ENCODE measurements at regions not wholly inside any gene's neighbourhood (a gene's known extent, or its start where the extent isn't known, plus 50 kb on each side); places are given as distances from the start of the nearest gene placed in this dataset.

GRCh38 chrX:137483554-137483953 is 82.4 kb upstream of the ZIC3 start:
- Histone ChIP-seq H3K4me3 (no peak overlapping the region), H3K9ac (no peak overlapping the region)
- no peak for TF ChIP-seq Cebpa-rat (IDR thresholded peaks at IDR 0.05)

DNA sequence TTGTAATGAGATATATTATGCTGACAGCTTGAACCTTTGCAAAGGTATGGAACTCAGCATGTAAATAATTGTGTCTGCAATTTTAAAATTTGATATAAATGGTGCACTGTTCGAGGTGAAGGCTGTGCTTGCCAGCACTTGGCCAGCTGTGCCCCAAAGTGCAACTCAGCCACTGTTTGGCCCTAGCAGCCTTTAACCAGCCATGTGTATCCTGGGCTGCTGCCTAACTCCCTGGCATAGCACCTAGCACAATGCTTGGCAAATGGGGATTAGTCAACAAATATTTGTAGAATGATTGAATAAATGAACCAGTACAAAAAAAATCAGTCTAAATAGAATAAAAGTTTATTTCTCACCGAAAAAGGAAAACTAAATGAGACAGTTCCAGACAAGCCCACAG is 83.8 kb upstream of the ZIC3 start:
- no peak for TF ChIP-seq Cebpa-rat (IDR thresholded peaks at IDR 0.05)

More at GRCh38 chrX:137483554-137483953, 82.4 kb upstream of the ZIC3 start:
- Histone ChIP-seq H3K36me3 (no peaks in the 10 kb centered on the region), H3K27me3 (peaks cover 69 to 90% (median 86%) of the 10 kb centered on the region in 11 experiments), H4K20me1 (no peaks in the 10 kb centered on the region; a peak in 1 of 22 replicates), H3K9me3 (replicated peaks in 1 of 11) (peaks cover 0 to 20% (median 9%) of the 10 kb centered on the region in 11 experiments; a peak in 15 of 22 replicates), H3K27ac (no peak overlapping the region), H3K4me1 (no peaks in the 10 kb centered on the region), H3K4me2 (no peak overlapping the region)

GRCh38 chrX:137479386-137479785 is 86.5 kb upstream of the ZIC3 start:
- Histone ChIP-seq H3K36me3 (no peaks in the 10 kb centered on the region), H4K20me1 (no peaks in the 10 kb centered on the region; a peak in 2 of 22 replicates), H3K4me1 (no peaks in the 10 kb centered on the region), H3K27ac (no peak overlapping the region), H3K4me2 (no peak overlapping the region), H3K4me3 (no peak overlapping the region), H3K9ac (no peak overlapping the region), H3K9me3 (replicated peaks in 1 of 11) (no peaks in the 10 kb centered on the region), H3K27me3 (peaks cover 96 to 100% (median 100%) of the 10 kb centered on the region in 11 experiments)
- TF ChIP-seq Cebpa-rat (IDR thresholded peaks at IDR 0.05): no peak

More for the DNA sequence above, 83.8 kb upstream of the ZIC3 start:
- H3K9me3 ChIP-seq (replicated peaks in 1 of 11): peaks cover 0 to 19% (median 9%) of the 10 kb centered on the region in 11 experiments; a peak in 15 of 22 replicates
- H3K27me3 ChIP-seq: peaks cover 78 to 100% (median 99%) of the 10 kb centered on the region in 11 experiments
- H3K4me2 ChIP-seq: no peak overlapping the region
- no peak overlapping the region for H3K27ac ChIP-seq
- no peaks in the 10 kb centered on the region for H3K4me1 ChIP-seq
- no peaks in the 10 kb centered on the region for H3K36me3 ChIP-seq
- no peak overlapping the region for H3K4me3 ChIP-seq
- H4K20me1 ChIP-seq: no peaks in the 10 kb centered on the region; a peak in 1 of 22 replicates
- no peak overlapping the region for H3K9ac ChIP-seq

GRCh38 chrX:137441711-137442110 is 124.2 kb upstream of the ZIC3 start:
- no peak overlapping the region for H3K4me2 ChIP-seq
- no peak for TF ChIP-seq Cebpa-rat (IDR thresholded peaks at IDR 0.05)
- no peak overlapping the region for H3K4me3 ChIP-seq
- H3K27ac ChIP-seq: no peak overlapping the region
- H3K27me3 ChIP-seq: peaks cover 54 to 83% (median 79%) of the 10 kb centered on the region in 11 experiments
- H3K9me3 ChIP-seq (replicated peaks in 1 of 11): peaks cover 5 to 37% (median 10%) of the 10 kb centered on the region in 11 experiments; a peak in 12 of 22 replicates
- no peak overlapping the region for H3K9ac ChIP-seq
- H3K4me1 ChIP-seq: 0 out of 20 replicates have a peak, but pooled peaks cover 0 to 4% (median 0%) of the 10 kb centered on the region in 10 experiments
- no peaks in the 10 kb centered on the region; a peak in 3 of 22 replicates for H4K20me1 ChIP-seq
- H3K36me3 ChIP-seq: no peaks in the 10 kb centered on the region

DNA sequence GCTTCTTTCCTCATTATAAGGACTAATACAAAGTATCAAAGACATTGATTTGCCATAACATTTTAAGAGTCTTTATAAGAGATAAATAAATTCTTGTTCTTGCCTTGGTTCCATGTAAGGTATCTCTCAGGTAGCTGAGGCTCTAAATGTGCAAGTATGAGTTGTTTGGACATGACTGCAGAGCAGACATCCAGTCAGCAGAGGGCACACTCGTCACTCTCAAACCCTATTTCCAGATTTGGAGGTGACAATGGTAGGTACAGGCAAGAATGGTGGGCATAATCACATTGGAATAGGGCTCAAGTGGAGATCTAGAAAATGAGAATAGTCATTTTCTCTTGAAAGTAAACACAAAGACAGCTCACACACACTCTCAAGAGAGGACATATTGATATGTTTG is 133.3 kb upstream of the ZIC3 start:
- no peaks in the 10 kb centered on the region for H3K36me3 ChIP-seq
- no peaks in the 10 kb centered on the region for H4K20me1 ChIP-seq
- peaks cover 19 to 51% (median 37%) of the 10 kb centered on the region in 11 experiments for H3K9me3 ChIP-seq (replicated peaks in 1 of 11)
- no peak overlapping the region for H3K9ac ChIP-seq
- TF ChIP-seq Cebpa-rat (IDR thresholded peaks at IDR 0.05): no peak
- no peak overlapping the region for H3K4me2 ChIP-seq
- no peak overlapping the region for H3K4me3 ChIP-seq
- no peak overlapping the region for H3K27ac ChIP-seq
- peaks cover 21 to 61% (median 42%) of the 10 kb centered on the region in 11 experiments; a peak in 21 of 22 replicates for H3K27me3 ChIP-seq
- H3K4me1 ChIP-seq: peaks cover 0 to 9% (median 6%) of the 10 kb centered on the region in 10 experiments; a peak in 7 of 20 replicates

DNA sequence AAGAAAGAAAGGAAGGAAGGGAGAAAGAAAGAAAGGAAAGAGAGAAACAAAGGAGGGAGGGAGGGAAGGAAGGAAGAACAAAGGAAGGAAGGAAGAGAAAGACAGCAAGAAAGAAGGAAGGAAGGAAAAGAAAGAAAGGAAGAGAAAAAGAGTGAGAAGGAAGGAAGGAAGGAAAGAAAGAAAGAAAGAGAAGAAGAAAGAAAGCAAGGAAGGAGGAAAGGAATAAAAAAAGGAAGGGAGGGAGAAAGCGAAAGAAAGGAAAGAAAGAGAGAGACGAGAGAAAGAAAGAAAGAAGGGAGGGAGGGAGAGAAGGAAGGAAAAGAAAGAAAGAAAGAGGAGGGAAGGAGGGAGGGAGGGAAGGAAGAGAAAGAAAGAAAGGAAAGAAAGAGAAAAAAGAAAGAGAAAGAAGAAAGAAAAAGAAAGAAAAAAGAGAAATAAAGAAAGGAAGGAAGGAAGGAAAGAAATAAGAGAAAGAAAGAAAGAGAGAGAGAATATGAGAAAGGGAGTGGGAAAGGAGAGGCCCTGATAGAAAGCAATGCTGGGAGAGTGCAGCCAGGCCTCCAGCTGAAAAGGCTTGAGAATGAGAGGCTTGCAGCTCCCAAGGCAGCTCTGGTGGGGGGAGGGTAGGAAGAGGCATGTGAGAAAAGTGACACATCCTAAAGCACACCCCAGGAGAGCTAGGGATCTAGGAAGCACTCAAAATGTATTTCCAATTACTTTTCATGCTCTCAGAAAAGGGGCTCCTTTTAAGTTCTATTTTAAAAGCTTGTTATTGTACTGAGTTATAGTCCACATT is 134.0 kb upstream of the ZIC3 start:
- Histone ChIP-seq H3K27ac (no peak overlapping the region), H3K4me2 (no peak overlapping the region), H3K36me3 (no peaks in the 10 kb centered on the region), H3K9me3 (replicated peaks in 1 of 11) (peaks cover 27 to 54% (median 41%) of the 10 kb centered on the region in 11 experiments), H3K4me3 (no peak overlapping the region), H4K20me1 (no peaks in the 10 kb centered on the region), H3K4me1 (peaks cover 0 to 9% (median 6%) of the 10 kb centered on the region in 10 experiments; a peak in 7 of 20 replicates), H3K27me3 (peaks cover 27 to 61% (median 45%) of the 10 kb centered on the region in 11 experiments), H3K9ac (no peak overlapping the region)
- no peak for TF ChIP-seq Cebpa-rat (IDR thresholded peaks at IDR 0.05)

DNA sequence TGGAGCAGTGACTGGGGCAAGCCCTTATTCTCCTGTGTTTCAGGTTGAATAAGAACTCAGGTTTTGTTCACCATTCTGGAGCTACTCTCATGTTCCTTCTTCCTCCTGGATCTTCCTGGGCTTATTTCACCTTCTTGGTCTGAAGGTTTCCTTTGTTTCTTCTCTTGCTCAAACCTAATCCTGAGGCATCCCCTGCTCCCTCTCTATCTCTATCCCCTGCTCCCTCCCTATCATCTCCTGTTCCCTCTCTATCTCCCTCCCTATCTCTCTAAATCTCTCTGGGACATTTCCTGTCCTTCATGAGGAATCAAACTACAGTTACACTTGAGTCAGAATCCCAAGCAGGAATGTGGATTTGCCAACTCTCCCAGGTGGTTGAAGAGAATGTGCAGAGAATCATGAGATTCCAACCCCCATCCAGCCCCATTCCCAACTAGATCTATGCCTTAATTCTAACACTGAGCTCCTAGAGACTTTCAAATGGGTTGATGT is 134.9 kb upstream of the ZIC3 start:
- Histone ChIP-seq H3K4me2 (no peak overlapping the region), H3K9ac (no peak overlapping the region), H3K4me3 (no peak overlapping the region), H4K20me1 (no peaks in the 10 kb centered on the region), H3K27me3 (peaks cover 27 to 66% (median 46%) of the 10 kb centered on the region in 11 experiments), H3K27ac (no peak overlapping the region), H3K36me3 (no peaks in the 10 kb centered on the region), H3K4me1 (peaks cover 0 to 9% (median 6%) of the 10 kb centered on the region in 10 experiments; a peak in 7 of 20 replicates), H3K9me3 (replicated peaks in 1 of 11) (peaks cover 29 to 54% (median 42%) of the 10 kb centered on the region in 11 experiments)
- no peak for TF ChIP-seq Cebpa-rat (IDR thresholded peaks at IDR 0.05)

DNA sequence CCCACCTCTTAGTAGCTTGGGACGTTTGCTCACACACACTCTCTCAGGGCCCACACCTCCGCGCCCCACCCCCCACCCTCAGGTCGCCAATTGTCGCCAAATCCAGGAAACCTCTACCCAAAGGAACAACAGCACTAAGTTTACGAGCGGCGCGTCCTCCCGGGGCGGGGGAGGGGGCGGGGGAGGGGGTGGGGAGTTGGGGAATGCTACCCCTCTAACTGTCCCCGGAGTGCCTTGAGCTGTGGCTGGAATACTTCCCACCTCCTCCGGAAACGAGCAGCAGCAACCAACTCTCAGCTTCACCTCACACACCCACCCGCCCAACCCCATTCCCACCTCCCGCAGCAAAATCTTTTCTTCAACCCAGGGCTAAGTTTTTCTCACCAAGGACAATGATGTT is 135.6 kb upstream of the ZIC3 start:
- Histone ChIP-seq H3K4me3 (no peak overlapping the region), H3K36me3 (no peaks in the 10 kb centered on the region), H3K4me2 (no peak overlapping the region), H3K4me1 (peaks cover 0 to 9% (median 6%) of the 10 kb centered on the region in 10 experiments; a peak in 7 of 20 replicates), H4K20me1 (no peaks in the 10 kb centered on the region), H3K27ac (no peak overlapping the region), H3K9me3 (replicated peaks in 1 of 11) (peaks cover 31 to 54% (median 41%) of the 10 kb centered on the region in 11 experiments), H3K27me3 (peaks cover 34 to 70% (median 50%) of the 10 kb centered on the region in 11 experiments), H3K9ac (no peak overlapping the region)
- TF ChIP-seq Cebpa-rat (IDR thresholded peaks at IDR 0.05): no peak
